Activated T-cell treated with anti-CD3 and anti-CD28 coated beads, Interleukin-2, amount 50 U/mL, for 4 hours (primary cell): ENCODE measurements at regions not wholly inside any gene's neighbourhood (a gene's known extent, or its start where the extent isn't known, plus 50 kb on each side); places are given as distances from the start of the nearest gene placed in this dataset.

Source experiments
- ATAC-seq, 2 donors: fragments of 200-7000 bp; cut with Tn5 transposase; one replicate each; pipeline ENCODE4 v1.10.0; 2021
- DNase-seq: peaks from one replicate; pipeline ENCODE4 v3.0.0-alpha.2; 2020
- H3K27me3 Mint-ChIP-seq: one replicate; pipeline ENCODE4 v1.8.0; 2021; ENCODE audit warnings: low read depth, mixed read lengths
- H3K36me3 Mint-ChIP-seq: one replicate; pipeline ENCODE4 v1.8.0; 2022; ENCODE audit warnings: mixed read lengths; ENCODE audit not compliant: insufficient read depth
- H3K4me1 Mint-ChIP-seq: one replicate; pipeline ENCODE4 v1.8.0; 2021; ENCODE audit warnings: low read depth, mixed read lengths
- H3K4me3 Mint-ChIP-seq: one replicate; pipeline ENCODE4 v1.8.0; 2021; ENCODE audit warnings: mild to moderate bottlenecking, moderate library complexity, mixed read lengths
- H3K9me3 Mint-ChIP-seq: one replicate; pipeline ENCODE4 v1.8.0; 2021; ENCODE audit warnings: mixed read lengths

GRCh38 chr3:13254028-13254951 lies 165.8 kb downstream of the NUP210 start:
- Mint-ChIP-seq H3K9me3 (no peaks in the 10 kb centered on the region), H3K36me3 (no peaks in the 10 kb centered on the region), H3K4me1 (no peaks in the 10 kb centered on the region), H3K27me3 (peaks cover 16% of the 10 kb centered on the region), H3K4me3 (no peak overlapping the region)
- DNase-seq (no peak), ATAC-seq (no peak)

- Mint-ChIP-seq H3K36me3 (no peaks in the 10 kb centered on the region), H3K27me3 (peaks cover 16% of the 10 kb centered on the region), H3K4me3 (no peak overlapping the region), H3K9me3 (no peaks in the 10 kb centered on the region), H3K4me1 (no peaks in the 10 kb centered on the region)
- no peak for ATAC-seq
- no peak for DNase-seq
Observed at GRCh38 chr3:13253208-13253937, 166.7 kb downstream of the NUP210 start.

GRCh38 chr3:13252207-13252606 lies 167.9 kb downstream of the NUP210 start:
- Mint-ChIP-seq H3K9me3 (no peaks in the 10 kb centered on the region), H3K27me3 (peaks cover 16% of the 10 kb centered on the region), H3K36me3 (no peaks in the 10 kb centered on the region), H3K4me3 (no peak overlapping the region), H3K4me1 (no peaks in the 10 kb centered on the region)
- ATAC-seq = no peak
- no peak for DNase-seq

- no peak for DNase-seq
- H3K9me3 Mint-ChIP-seq = no peaks in the 10 kb centered on the region
- no peak overlapping the region for H3K4me3 Mint-ChIP-seq
- H3K36me3 Mint-ChIP-seq = no peaks in the 10 kb centered on the region
- H3K4me1 Mint-ChIP-seq = no peaks in the 10 kb centered on the region
- no peak for ATAC-seq
- H3K27me3 Mint-ChIP-seq = peaks cover 16% of the 10 kb centered on the region
Observed at GRCh38 chr3:13251166-13251903, 168.8 kb downstream of the NUP210 start.

GRCh38 chr3:13249664-13250390 lies 170.3 kb downstream of the NUP210 start:
- DNase-seq (no peak), ATAC-seq (no peak)
- Mint-ChIP-seq H3K4me3 (no peak overlapping the region), H3K4me1 (no peaks in the 10 kb centered on the region), H3K36me3 (no peaks in the 10 kb centered on the region), H3K9me3 (no peaks in the 10 kb centered on the region), H3K27me3 (peaks cover 15% of the 10 kb centered on the region)

- DNase-seq = no peak
- no peaks in the 10 kb centered on the region for H3K9me3 Mint-ChIP-seq
Observed at GRCh38 chr3:13248640-13249039, 171.5 kb downstream of the NUP210 start.

GRCh38 chr3:13245615-13245978 lies 172.4 kb upstream of the IQSEC1 start:
- DNase-seq (no peak), ATAC-seq (no peak)
- Mint-ChIP-seq H3K4me1 (no peaks in the 10 kb centered on the region), H3K9me3 (no peaks in the 10 kb centered on the region), H3K27me3 (no peaks in the 10 kb centered on the region), H3K36me3 (no peaks in the 10 kb centered on the region), H3K4me3 (no peak overlapping the region)

More at GRCh38 chr3:13248640-13249039, 171.5 kb downstream of the NUP210 start:
- Mint-ChIP-seq H3K27me3 (peaks cover 10% of the 10 kb centered on the region), H3K36me3 (no peaks in the 10 kb centered on the region), H3K4me1 (no peaks in the 10 kb centered on the region), H3K4me3 (no peak overlapping the region)
- no peak for ATAC-seq

GRCh38 chr3:13243586-13243985 lies 170.4 kb upstream of the IQSEC1 start:
- Mint-ChIP-seq H3K9me3 (no peaks in the 10 kb centered on the region), H3K4me3 (no peak overlapping the region), H3K27me3 (no peaks in the 10 kb centered on the region), H3K4me1 (no peaks in the 10 kb centered on the region), H3K36me3 (no peaks in the 10 kb centered on the region)
- ATAC-seq (no peak), DNase-seq (no peak)

- Mint-ChIP-seq H3K27me3 (no peaks in the 10 kb centered on the region), H3K36me3 (no peaks in the 10 kb centered on the region), H3K9me3 (no peaks in the 10 kb centered on the region), H3K4me3 (no peak overlapping the region), H3K4me1 (no peaks in the 10 kb centered on the region)
- ATAC-seq (no peak), DNase-seq (no peak)
Observed at GRCh38 chr3:13242364-13242737, 169.1 kb upstream of the IQSEC1 start.

- Mint-ChIP-seq H3K4me1 (no peaks in the 10 kb centered on the region), H3K36me3 (no peaks in the 10 kb centered on the region), H3K27me3 (no peaks in the 10 kb centered on the region), H3K9me3 (no peaks in the 10 kb centered on the region), H3K4me3 (no peak overlapping the region)
- ATAC-seq (no peak), DNase-seq (no peak)
Observed at GRCh38 chr3:13241621-13242363, 168.6 kb upstream of the IQSEC1 start.

- no peaks in the 10 kb centered on the region for H3K36me3 Mint-ChIP-seq
- no peaks in the 10 kb centered on the region for H3K9me3 Mint-ChIP-seq
- no peak for DNase-seq
- no peaks in the 10 kb centered on the region for H3K4me1 Mint-ChIP-seq
- no peaks in the 10 kb centered on the region for H3K27me3 Mint-ChIP-seq
- ATAC-seq = no peak
- H3K4me3 Mint-ChIP-seq = no peak overlapping the region
Observed at GRCh38 chr3:13240928-13241618, 167.8 kb upstream of the IQSEC1 start.

GRCh38 chr3:13239467-13239760 lies 166.2 kb upstream of the IQSEC1 start:
- ATAC-seq (no peak), DNase-seq (no peak)
- Mint-ChIP-seq H3K4me3 (no peak overlapping the region), H3K9me3 (no peaks in the 10 kb centered on the region), H3K36me3 (no peaks in the 10 kb centered on the region), H3K4me1 (peaks cover 15% of the 10 kb centered on the region), H3K27me3 (peaks cover 3% of the 10 kb centered on the region)
